Kidney (tissue), 13 donors: ENCODE measurements at regions not wholly inside any gene's neighbourhood (a gene's known extent, or its start where the extent isn't known, plus 50 kb on each side); places are given as distances from the start of the nearest gene placed in this dataset.

Experiments used
- DNase-seq, 5 donors: peaks; one replicate each; pipeline ENCODE4 v3.0.0-alpha.2; 2013 to 2020
- FAIRE-seq: peaks from 2 replicates; lab custom pipeline; 2012; peaks lifted over from hg19 to GRCh38; lab: Jason Lieb, UNC
- H3K27ac ChIP-seq, 2 donors: one replicate each; pipeline ENCODE4 v1.7.0; 2013; ENCODE audit warnings: low read depth in 2 of 2, low read length in 2 of 2, inconsistent platforms in 1 of 2
- H3K27me3 ChIP-seq: one replicate; pipeline ENCODE4 v1.7.1; 2013; ENCODE audit warnings: low read length, inconsistent platforms; ENCODE audit not compliant: control insufficient read depth, insufficient read depth
- H3K36me3 ChIP-seq, 3 donors: one replicate each; pipeline versions ENCODE4 v1.7.0 to v1.7.1; 2013; ENCODE audit warnings: low read length in 3 of 3, control low read depth in 1 of 3, inconsistent platforms in 1 of 3; ENCODE audit not compliant: insufficient read depth in 3 of 3, control insufficient read depth in 2 of 3
- H3K4me1 ChIP-seq, 3 donors: one replicate each; pipeline versions ENCODE4 v1.7.0 to v1.7.1; 2013; ENCODE audit warnings: low read length in 3 of 3, inconsistent platforms in 1 of 3, low read depth in 1 of 3; ENCODE audit not compliant: control insufficient read depth in 2 of 3, insufficient read depth in 2 of 3
- H3K4me3 ChIP-seq, 3 donors: one replicate each; pipeline versions ENCODE4 v1.7.0 to v1.8.1; 2013; ENCODE audit warnings: low read length in 3 of 3, control low read depth in 1 of 3, inconsistent platforms in 1 of 3
- H3K9ac ChIP-seq, 3 donors: one replicate each; pipeline versions ENCODE4 v1.7.0 to v1.7.1; 2013; ENCODE audit warnings: low read length in 3 of 3, control low read depth in 1 of 3, inconsistent platforms in 1 of 3
- H3K9me3 ChIP-seq, 3 donors: one replicate each; pipeline versions ENCODE4 v1.7.0 to v1.7.1; 2013; ENCODE audit warnings: low read length in 3 of 3, control low read depth in 1 of 3, inconsistent platforms in 1 of 3; ENCODE audit not compliant: control insufficient read depth in 2 of 3, insufficient read depth in 1 of 3
- CTCF ChIP-seq: IDR thresholded peaks from 3 replicates; pipeline ENCODE4 v1.5.1; 2012; ENCODE audit warnings: mild to moderate bottlenecking, moderate library complexity, borderline replicate concordance; ENCODE audit not compliant: insufficient read depth; ENCODE audit errors: extremely low read depth
- intact Hi-C: fragments of 100-400 bp; cut with DNase I; formaldehyde crosslinking; loops from one replicate; pipeline ENCODE4 v1.11.1; 2022
- donor health status: control.
- donor health status: control.
- donor health status: control.
- donor health status: control.
- donor health status: control.
- donor health status: DM: yes; HTN: yes; CAD: no.
- donor health status: Normal renal cell carcinoma (clear cell type).

- peak in 4 of 5 donors; percentile 47 to 63 (median 55) for DNase-seq
Observed at GRCh38 chr11:114775875-114776621, 97.7 kb downstream of the NXPE2 start.

GRCh38 chr11:114776956-114777355 is 98.6 kb downstream of the NXPE2 start:
- Histone ChIP-seq H3K4me3 (no peak overlapping the region), H3K36me3 (no peaks in the 10 kb centered on the region), H3K4me1 (no peaks in the 10 kb centered on the region), H3K9ac (no peak overlapping the region), H3K9me3 (no peaks in the 10 kb centered on the region), H3K27ac (no peak overlapping the region), H3K27me3 (no peaks in the 10 kb centered on the region)
- DNase-seq (no peak), FAIRE-seq (no peak)
- TF ChIP-seq CTCF, result no peak
- intact Hi-C loops, result no loop called here

More at GRCh38 chr11:114775875-114776621, 97.7 kb downstream of the NXPE2 start:
- H3K27me3 ChIP-seq, result no peaks in the 10 kb centered on the region
- no peak overlapping the region for H3K9ac ChIP-seq
- H3K4me1 ChIP-seq, result no peaks in the 10 kb centered on the region
- no peaks in the 10 kb centered on the region for H3K9me3 ChIP-seq
- H3K36me3 ChIP-seq, result no peaks in the 10 kb centered on the region
- H3K4me3 ChIP-seq, result no peak overlapping the region
- no peak overlapping the region for H3K27ac ChIP-seq
- no peak for FAIRE-seq
- TF ChIP-seq CTCF, result no peak
- intact Hi-C loops, result no loop called here

- intact Hi-C loops, result no loop called here
- peak in 1 of 5 donors; percentile 61 for DNase-seq
- no peaks in the 10 kb centered on the region for H3K9me3 ChIP-seq
Observed at GRCh38 chr11:114779189-114779588, 100.9 kb downstream of the NXPE2 start.

More at GRCh38 chr11:114779189-114779588, 100.9 kb downstream of the NXPE2 start:
- Histone ChIP-seq H3K4me1 (no peaks in the 10 kb centered on the region), H3K27ac (no peak overlapping the region), H3K36me3 (no peaks in the 10 kb centered on the region), H3K9ac (no peak overlapping the region), H3K4me3 (no peak overlapping the region), H3K27me3 (no peaks in the 10 kb centered on the region)
- TF ChIP-seq CTCF, result no peak
- no peak for FAIRE-seq
